Astrocyte (in vitro differentiated cells and primary cell): ENCODE measurements at regions not wholly inside any gene's neighbourhood (a gene's known extent, or its start where the extent isn't known, plus 50 kb on each side); places are given as distances from the start of the nearest gene placed in this dataset.

Experiments
- DNase-seq: peaks from one replicate; pipeline ENCODE4 v3.0.0-alpha.2; 2010; ENCODE audit warnings: low read depth
- FAIRE-seq: peaks from 2 replicates; lab custom pipeline; 2011; peaks lifted over from hg19 to GRCh38; lab: Jason Lieb, UNC
- H2AFZ ChIP-seq: 2 replicates; pipeline ENCODE4 v1.6.0; 2012; ENCODE audit warnings: low read depth, low read length, inconsistent platforms
- H3K27ac ChIP-seq: 2 replicates; pipeline ENCODE4 v1.5.1; 2011; ENCODE audit warnings: low read depth, low read length, inconsistent platforms
- H3K27me3 ChIP-seq: 2 replicates; pipeline ENCODE4 v1.6.0; 2011; ENCODE audit warnings: low read length, inconsistent platforms; ENCODE audit not compliant: insufficient read depth
- H3K36me3 ChIP-seq: 2 replicates; pipeline ENCODE4 v1.5.1; 2011; ENCODE audit warnings: low read length, inconsistent platforms; ENCODE audit not compliant: insufficient read depth
- H3K4me1 ChIP-seq: 2 replicates; pipeline ENCODE4 v1.5.1; 2011; ENCODE audit warnings: low read length, inconsistent platforms; ENCODE audit not compliant: insufficient read depth
- H3K4me2 ChIP-seq: 2 replicates; pipeline ENCODE4 v1.6.0; 2012; ENCODE audit warnings: low read length, inconsistent platforms
- H3K4me3 ChIP-seq: 2 replicates; pipeline ENCODE4 v1.5.1; 2011; ENCODE audit warnings: low read depth, mild to moderate bottlenecking, low read length, inconsistent platforms; ENCODE audit not compliant: insufficient read depth
- H3K79me2 ChIP-seq: 2 replicates; pipeline ENCODE4 v1.6.0; 2012; ENCODE audit warnings: mild to moderate bottlenecking, low read length, inconsistent platforms; ENCODE audit not compliant: insufficient read depth
- H3K9ac ChIP-seq: 2 replicates; pipeline ENCODE4 v1.6.0; 2012; ENCODE audit warnings: mild to moderate bottlenecking, low read length, inconsistent platforms
- H3K9me3 ChIP-seq: 2 replicates; pipeline ENCODE4 v1.5.1; 2012; ENCODE audit warnings: low read depth, mild to moderate bottlenecking, low read length, inconsistent platforms; ENCODE audit not compliant: insufficient read depth
- H4K20me1 ChIP-seq: 2 replicates; pipeline ENCODE4 v1.6.0; 2012; ENCODE audit warnings: low read length, inconsistent platforms; ENCODE audit not compliant: insufficient read depth
- H3K27ac Mint-ChIP-seq: one replicate; pipeline ENCODE4 v1.8.0; 2021; ENCODE audit warnings: mild to moderate bottlenecking, mixed read lengths; ENCODE audit not compliant: unreplicated experiment
- H3K27me3 Mint-ChIP-seq: one replicate; pipeline ENCODE4 v1.8.0; 2021; ENCODE audit warnings: low read depth, mixed read lengths; ENCODE audit not compliant: unreplicated experiment
- H3K36me3 Mint-ChIP-seq: one replicate; pipeline ENCODE4 v1.8.0; 2021; ENCODE audit warnings: low read depth, mixed read lengths; ENCODE audit not compliant: unreplicated experiment
- H3K4me1 Mint-ChIP-seq: one replicate; pipeline ENCODE4 v1.8.0; 2021; ENCODE audit warnings: low read depth, mixed read lengths; ENCODE audit not compliant: unreplicated experiment
- H3K4me3 Mint-ChIP-seq: one replicate; pipeline ENCODE4 v1.8.0; 2021; ENCODE audit warnings: mild to moderate bottlenecking, moderate library complexity, mixed read lengths; ENCODE audit not compliant: unreplicated experiment
- H3K9me3 Mint-ChIP-seq: one replicate; pipeline ENCODE4 v1.8.0; 2021; ENCODE audit warnings: mild to moderate bottlenecking, mixed read lengths; ENCODE audit not compliant: unreplicated experiment
- EZH2 ChIP-seq: IDR thresholded peaks from 2 replicates; pipeline ENCODE4 v1.6.1; 2012; ENCODE audit warnings: mild to moderate bottlenecking, low read length, inconsistent platforms; ENCODE audit not compliant: insufficient read depth
- TF ChIP-seq, protein P1 (sequence below): IDR thresholded peaks from 2 replicates; pipeline ENCODE4 v1.5.1; 2011; ENCODE audit warnings: low read depth, mild to moderate bottlenecking, inconsistent platforms, low read length, moderate library complexity; ENCODE audit not compliant: insufficient read depth

- DNase-seq (no peak), FAIRE-seq (no peak)
- Histone ChIP-seq H3K4me2 (no peak overlapping the region), H3K27me3 (no peaks in the 10 kb centered on the region), H3K9ac (no peak overlapping the region), H3K4me1 (no peaks in the 10 kb centered on the region), H2AFZ (no peak overlapping the region), H3K27ac (no peak overlapping the region), H3K36me3 (no peaks in the 10 kb centered on the region), H3K4me3 (no peak overlapping the region), H3K79me2 (no peaks in the 10 kb centered on the region), H4K20me1 (no peaks in the 10 kb centered on the region), H3K9me3 (no peaks in the 10 kb centered on the region)
- no peaks in the 10 kb centered on the region for H3K27me3 Mint-ChIP-seq
- H3K36me3 Mint-ChIP-seq, result no peaks in the 10 kb centered on the region
- no peaks in the 10 kb centered on the region for H3K9me3 Mint-ChIP-seq
- TF ChIP-seq, protein P1, sequence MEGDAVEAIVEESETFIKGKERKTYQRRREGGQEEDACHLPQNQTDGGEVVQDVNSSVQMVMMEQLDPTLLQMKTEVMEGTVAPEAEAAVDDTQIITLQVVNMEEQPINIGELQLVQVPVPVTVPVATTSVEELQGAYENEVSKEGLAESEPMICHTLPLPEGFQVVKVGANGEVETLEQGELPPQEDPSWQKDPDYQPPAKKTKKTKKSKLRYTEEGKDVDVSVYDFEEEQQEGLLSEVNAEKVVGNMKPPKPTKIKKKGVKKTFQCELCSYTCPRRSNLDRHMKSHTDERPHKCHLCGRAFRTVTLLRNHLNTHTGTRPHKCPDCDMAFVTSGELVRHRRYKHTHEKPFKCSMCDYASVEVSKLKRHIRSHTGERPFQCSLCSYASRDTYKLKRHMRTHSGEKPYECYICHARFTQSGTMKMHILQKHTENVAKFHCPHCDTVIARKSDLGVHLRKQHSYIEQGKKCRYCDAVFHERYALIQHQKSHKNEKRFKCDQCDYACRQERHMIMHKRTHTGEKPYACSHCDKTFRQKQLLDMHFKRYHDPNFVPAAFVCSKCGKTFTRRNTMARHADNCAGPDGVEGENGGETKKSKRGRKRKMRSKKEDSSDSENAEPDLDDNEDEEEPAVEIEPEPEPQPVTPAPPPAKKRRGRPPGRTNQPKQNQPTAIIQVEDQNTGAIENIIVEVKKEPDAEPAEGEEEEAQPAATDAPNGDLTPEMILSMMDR, result no peak
- no peak for TF ChIP-seq EZH2
- H3K4me1 Mint-ChIP-seq, result no peaks in the 10 kb centered on the region
- H3K4me3 Mint-ChIP-seq, result no peak overlapping the region
- no peak overlapping the region for H3K27ac Mint-ChIP-seq
These were observed 959.0 kb downstream of the GRIK2 start for GRCh38 chr6:102352552-102352951.

- TF ChIP-seq, protein P1, result no peak
- TF ChIP-seq EZH2, result no peak
- no peaks in the 10 kb centered on the region for H3K4me1 Mint-ChIP-seq
- Histone ChIP-seq H3K27ac (no peak overlapping the region), H3K4me3 (no peak overlapping the region), H2AFZ (no peak overlapping the region), H4K20me1 (no peaks in the 10 kb centered on the region), H3K4me2 (no peak overlapping the region), H3K9me3 (no peaks in the 10 kb centered on the region), H3K36me3 (no peaks in the 10 kb centered on the region), H3K79me2 (no peaks in the 10 kb centered on the region), H3K27me3 (no peaks in the 10 kb centered on the region), H3K9ac (no peak overlapping the region), H3K4me1 (no peaks in the 10 kb centered on the region)
- H3K27ac Mint-ChIP-seq, result no peak overlapping the region
- no peaks in the 10 kb centered on the region for H3K36me3 Mint-ChIP-seq
- FAIRE-seq (no peak), DNase-seq (no peak)
- no peaks in the 10 kb centered on the region for H3K27me3 Mint-ChIP-seq
- H3K9me3 Mint-ChIP-seq, result no peaks in the 10 kb centered on the region
- H3K4me3 Mint-ChIP-seq, result no peak overlapping the region
These were observed 951.3 kb downstream of the GRIK2 start for GRCh38 chr6:102344769-102345168.

DNA sequence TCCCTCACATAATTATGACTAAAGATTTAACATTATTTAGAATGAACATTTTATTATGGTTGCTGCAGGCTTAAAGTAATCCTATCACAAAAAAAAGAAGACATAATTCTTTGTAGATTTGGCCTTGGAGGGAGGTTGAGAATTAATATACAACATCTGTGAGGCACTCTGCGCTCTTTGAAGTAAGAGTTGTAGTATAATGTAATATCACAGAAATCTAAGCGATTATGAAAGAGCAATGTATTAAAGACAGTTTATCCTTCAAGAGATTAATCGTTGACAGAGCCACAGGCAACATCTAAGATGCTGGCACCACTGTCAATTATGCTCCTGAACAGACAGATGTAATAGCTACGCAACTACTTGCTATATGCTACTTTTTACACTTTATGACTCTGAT is 946.8 kb downstream of the GRIK2 start:
- Histone ChIP-seq H2AFZ (no peak overlapping the region), H3K27me3 (no peaks in the 10 kb centered on the region), H3K79me2 (no peaks in the 10 kb centered on the region), H3K4me1 (no peaks in the 10 kb centered on the region), H3K9me3 (no peaks in the 10 kb centered on the region), H3K36me3 (no peaks in the 10 kb centered on the region), H3K4me3 (no peak overlapping the region), H4K20me1 (no peaks in the 10 kb centered on the region), H3K27ac (no peak overlapping the region), H3K9ac (no peak overlapping the region), H3K4me2 (no peak overlapping the region)
- DNase-seq, result no peak
- no peaks in the 10 kb centered on the region for H3K9me3 Mint-ChIP-seq
- H3K36me3 Mint-ChIP-seq, result no peaks in the 10 kb centered on the region
- FAIRE-seq, result no peak
- H3K27ac Mint-ChIP-seq, result no peak overlapping the region
- TF ChIP-seq EZH2, result no peak
- TF ChIP-seq, protein P1, result no peak
- no peak overlapping the region for H3K4me3 Mint-ChIP-seq
- no peaks in the 10 kb centered on the region for H3K4me1 Mint-ChIP-seq
- no peaks in the 10 kb centered on the region for H3K27me3 Mint-ChIP-seq
